Trophoblast cell (in vitro differentiated cells and primary cell): ENCODE measurements at regions not wholly inside any gene's neighbourhood (a gene's known extent, or its start where the extent isn't known, plus 50 kb on each side); places are given as distances from the start of the nearest gene placed in this dataset.
"Not testable (repeated sequence)": the region's sequence is repeated elsewhere in the genome, so short reads cannot be mapped to it uniquely, and the experiment has no call there.

Experiments used
- DNase-seq, 2 donors: peaks; one replicate each; pipeline ENCODE4 v3.0.0-alpha.2; 2016
- H2AFZ ChIP-seq: 2 replicates; pipeline ENCODE4 v1.6.1; 2013; ENCODE audit warnings: low read length, moderate library complexity, mild to moderate bottlenecking; ENCODE audit not compliant: insufficient read depth, poor library complexity
- H2AK5ac ChIP-seq: 2 replicates; pipeline ENCODE4 v1.6.1; 2013; ENCODE audit warnings: mild to moderate bottlenecking, low read length
- H2BK120ac ChIP-seq: 2 replicates; pipeline ENCODE4 v1.6.1; 2013; ENCODE audit warnings: low read length, mild to moderate bottlenecking, moderate library complexity; ENCODE audit not compliant: insufficient read depth, poor library complexity
- H2BK12ac ChIP-seq: 2 replicates; pipeline ENCODE4 v1.6.1; 2013; ENCODE audit warnings: mild to moderate bottlenecking, low read length, moderate library complexity
- H2BK5ac ChIP-seq: 2 replicates; pipeline ENCODE4 v1.6.1; 2013; ENCODE audit warnings: low read length, low read depth, moderate library complexity, mild to moderate bottlenecking; ENCODE audit not compliant: poor library complexity
- H3K14ac ChIP-seq: 2 replicates; pipeline ENCODE4 v1.6.1; 2013; ENCODE audit warnings: mild to moderate bottlenecking, low read length
- H3K18ac ChIP-seq: 2 replicates; pipeline ENCODE4 v1.6.1; 2013; ENCODE audit warnings: mild to moderate bottlenecking, low read length
- H3K23ac ChIP-seq: 2 replicates; pipeline ENCODE4 v1.6.1; 2013; ENCODE audit warnings: low read length
- H3K27ac ChIP-seq: 2 replicates; pipeline ENCODE4 v1.5.1; 2013; ENCODE audit warnings: low read depth, mild to moderate bottlenecking, inconsistent platforms, low read length, moderate library complexity
- H3K27me3 ChIP-seq: 2 replicates; pipeline ENCODE4 v1.6.1; 2013; ENCODE audit warnings: inconsistent platforms, mild to moderate bottlenecking, low read length, moderate library complexity; ENCODE audit not compliant: insufficient read depth
- H3K36me3 ChIP-seq, 2 experiments: 1 replicate in 1 of 2; 2 replicates in 1 of 2; pipeline ENCODE4 v1.6.1; 2013; ENCODE audit warnings: low read length in 2 of 2, mild to moderate bottlenecking in 2 of 2, moderate library complexity in 1 of 2; ENCODE audit not compliant: insufficient read depth in 2 of 2, control insufficient read depth in 1 of 2
- H3K4ac ChIP-seq: 2 replicates; pipeline ENCODE4 v1.6.1; 2013; ENCODE audit warnings: low read depth, mild to moderate bottlenecking, low read length, moderate library complexity
- H3K4me1 ChIP-seq, 2 experiments: 1 replicate in 1 of 2; 2 replicates in 1 of 2; pipeline ENCODE4 v1.6.1; 2013; ENCODE audit warnings: low read length in 2 of 2, mild to moderate bottlenecking in 2 of 2, moderate library complexity in 1 of 2; ENCODE audit not compliant: insufficient read depth in 2 of 2, control insufficient read depth in 1 of 2
- H3K4me2 ChIP-seq: 2 replicates; pipeline ENCODE4 v1.6.1; 2013; ENCODE audit warnings: inconsistent platforms, mild to moderate bottlenecking, low read length, moderate library complexity
- H3K4me3 ChIP-seq: 2 replicates; pipeline ENCODE4 v1.5.1; 2013; ENCODE audit warnings: mild to moderate bottlenecking, low read depth, low read length, inconsistent platforms
- H3K79me1 ChIP-seq: one replicate; pipeline ENCODE4 v1.6.1; 2013; ENCODE audit warnings: low read length
- H3K79me2 ChIP-seq: 2 replicates; pipeline ENCODE4 v1.6.1; 2013; ENCODE audit warnings: low read length, mild to moderate bottlenecking; ENCODE audit not compliant: control insufficient read depth, insufficient read depth, poor library complexity
- H3K9ac ChIP-seq: 2 replicates; pipeline ENCODE4 v1.6.1; 2013; ENCODE audit warnings: mild to moderate bottlenecking, low read length
- H3K9me3 ChIP-seq: 2 replicates; pipeline ENCODE4 v1.6.1; 2013; ENCODE audit warnings: low read depth, mild to moderate bottlenecking, control low read depth, inconsistent platforms, low read length; ENCODE audit not compliant: insufficient read depth
- H4K12ac ChIP-seq: 2 replicates; pipeline ENCODE4 v1.6.1; 2013; ENCODE audit warnings: low read depth, mild to moderate bottlenecking, low read length, moderate library complexity
- H4K8ac ChIP-seq: 2 replicates; pipeline ENCODE4 v1.6.1; 2013; ENCODE audit warnings: low read depth, mild to moderate bottlenecking, low read length, moderate library complexity
- H4K91ac ChIP-seq: one replicate; pipeline ENCODE4 v1.6.1; 2013; ENCODE audit warnings: low read depth, mild to moderate bottlenecking, low read length, moderate library complexity
- WGBS: extraction: QIAGEN DNeasy Blood & Tissue Kit; methylation state at CpG from one replicate; pipeline ENCODE4 v1.1.7; 2013; ENCODE audit warnings: missing lambda C conversion rate; ENCODE audit not compliant: insufficient read length, insufficient coverage; ENCODE audit errors: extremely low coverage; 5-methylcytosine and 5-hydroxymethylcytosine counted together

GRCh38 chrX:1877780-1878179 lies 262.9 kb downstream of the ASMT start:
- no CpG with 5 or more reads among the region's 7 CpGs for WGBS

GRCh38 chrX:1880884-1881817 lies 266.3 kb downstream of the ASMT start:
- H4K91ac ChIP-seq, H3K4me2 ChIP-seq, H3K9ac ChIP-seq, H4K12ac ChIP-seq, H3K4me1 ChIP-seq, H3K79me2 ChIP-seq, H3K27ac ChIP-seq, H4K8ac ChIP-seq, H3K18ac ChIP-seq, H3K14ac ChIP-seq, H2BK5ac ChIP-seq, H3K4ac ChIP-seq, H2BK12ac ChIP-seq, H3K23ac ChIP-seq, H2AFZ ChIP-seq, H3K36me3 ChIP-seq, DNase-seq, H3K27me3 ChIP-seq, H3K79me1 ChIP-seq, H3K4me3 ChIP-seq, H3K9me3 ChIP-seq, H2BK120ac ChIP-seq, H2AK5ac ChIP-seq: not testable (repeated sequence)
- WGBS, result 57% methylated on average over 1 of the region's 10 CpGs

More at GRCh38 chrX:1877780-1878179, 262.9 kb downstream of the ASMT start:
- Histone ChIP-seq H2BK5ac (no peak overlapping the region), H2AK5ac (no peak overlapping the region), H3K4ac (no peak overlapping the region), H4K8ac (no peak overlapping the region), H3K18ac (no peak overlapping the region), H2AFZ (no peak overlapping the region), H4K12ac (no peak overlapping the region), H3K36me3 (no peaks in the 10 kb centered on the region), H3K4me1 (no peaks in the 10 kb centered on the region), H3K4me3 (no peak overlapping the region), H3K27me3 (no peaks in the 10 kb centered on the region), H3K27ac (no peak overlapping the region), H2BK120ac (no peak overlapping the region), H3K9me3 (no peaks in the 10 kb centered on the region), H4K91ac (no peak overlapping the region), H3K14ac (no peak overlapping the region), H3K23ac (no peak overlapping the region), H3K4me2 (no peak overlapping the region), H2BK12ac (no peak overlapping the region), H3K79me2 (no peaks in the 10 kb centered on the region), H3K9ac (no peak overlapping the region), H3K79me1 (no peaks in the 10 kb centered on the region)
- DNase-seq, result no peak

GRCh38 chrX:1883772-1884171 lies 268.9 kb downstream of the ASMT start:
- no peak overlapping the region for H4K8ac ChIP-seq
- no peak overlapping the region for H3K27ac ChIP-seq
- peaks cover 11% of the 10 kb centered on the region for H3K9me3 ChIP-seq
- no peak overlapping the region for H2BK120ac ChIP-seq
- no peak overlapping the region for H2AFZ ChIP-seq
- H4K91ac ChIP-seq, result no peak overlapping the region
- no peaks in the 10 kb centered on the region for H3K79me2 ChIP-seq
- DNase-seq, result no peak
- no peak overlapping the region for H3K23ac ChIP-seq
- H3K4me3 ChIP-seq, result no peak overlapping the region
- no peak overlapping the region for H2BK12ac ChIP-seq
- H3K4ac ChIP-seq, result no peak overlapping the region
- no peaks in the 10 kb centered on the region for H3K27me3 ChIP-seq
- WGBS, result no CpG with 5 or more reads among the region's 8 CpGs
- no peaks in the 10 kb centered on the region for H3K36me3 ChIP-seq
- H3K4me2 ChIP-seq, result no peak overlapping the region
- H3K18ac ChIP-seq, result no peak overlapping the region
- H2AK5ac ChIP-seq, result no peak overlapping the region
- H3K14ac ChIP-seq, result no peak overlapping the region
- H3K79me1 ChIP-seq, result no peaks in the 10 kb centered on the region
- no peak overlapping the region for H4K12ac ChIP-seq
- H3K4me1 ChIP-seq, result no peaks in the 10 kb centered on the region
- H2BK5ac ChIP-seq, result no peak overlapping the region
- H3K9ac ChIP-seq, result no peak overlapping the region

GRCh38 chrX:1884446-1884845 lies 269.6 kb downstream of the ASMT start:
- no peaks in the 10 kb centered on the region for H3K4me1 ChIP-seq
- H4K91ac ChIP-seq, result no peak overlapping the region
- no peak overlapping the region for H3K4ac ChIP-seq
- no peak overlapping the region for H3K4me3 ChIP-seq
- H3K9me3 ChIP-seq, result peaks cover 11% of the 10 kb centered on the region
- no peak overlapping the region for H2AFZ ChIP-seq
- no peak overlapping the region for H2BK5ac ChIP-seq
- no peaks in the 10 kb centered on the region for H3K27me3 ChIP-seq
- no peak overlapping the region for H3K27ac ChIP-seq
- H3K36me3 ChIP-seq, result no peaks in the 10 kb centered on the region
- no peak overlapping the region for H3K9ac ChIP-seq
- no peaks in the 10 kb centered on the region for H3K79me1 ChIP-seq
- no peak overlapping the region for H4K12ac ChIP-seq
- no peaks in the 10 kb centered on the region for H3K79me2 ChIP-seq
- no peak for DNase-seq
- whole genome bisulfite sequencing, result no CpG with 5 or more reads among the region's 1 CpG
- no peak overlapping the region for H2BK12ac ChIP-seq
- no peak overlapping the region for H3K14ac ChIP-seq
- no peak overlapping the region for H2BK120ac ChIP-seq
- no peak overlapping the region for H3K18ac ChIP-seq
- H2AK5ac ChIP-seq, result no peak overlapping the region
- no peak overlapping the region for H3K23ac ChIP-seq
- no peak overlapping the region for H4K8ac ChIP-seq
- no peak overlapping the region for H3K4me2 ChIP-seq
